Panc1 (cell line): ENCODE measurements at regions not wholly inside any gene's neighbourhood (a gene's known extent, or its start where the extent isn't known, plus 50 kb on each side); places are given as distances from the start of the nearest gene placed in this dataset.

ENCODE experiments used
- ATAC-seq: fragments of 200-7000 bp; cut with Tn5 transposase; 2 replicates; pipeline ENCODE4 v1.9.1; 2020; ENCODE audit warnings: mild to moderate bottlenecking, moderate library complexity
- BruUV-seq: library from RNA; stranded (reverse); fragments of 400-500 nt; replicated peaks from 2 replicates; lab custom pipeline; 2021; lab: Mats Ljungman, UMichigan
- CTCF ChIA-PET: fragments of 300-600 bp; sonication (Branson Sonifier 250); formaldehyde crosslinking; loops from one replicate; lab custom pipeline; 2022; ENCODE audit warnings: antibody characterized with exemption; lab: Charles Lee
- POLR2A ChIA-PET: fragments of 300-600 bp; sonication (Branson Sonifier 250); formaldehyde crosslinking; loops from one replicate; lab custom pipeline; 2022; ENCODE audit warnings: antibody characterized with exemption; lab: Charles Lee
- DNase-seq: peaks from one replicate; pipeline ENCODE4 v3.0.0-alpha.2; 2010; ENCODE audit warnings: low read depth, low spot score
- H3K27ac ChIP-seq: 2 replicates; pipeline ENCODE4 v1.5.1; 2011; ENCODE audit warnings: mild to moderate bottlenecking, low read length, inconsistent platforms
- H3K27me3 ChIP-seq: fragments of 200-500 bp; sonication (Bioruptor generic); 2 replicates; pipeline ENCODE4 v1.6.0; 2014; ENCODE audit warnings: low read length, inconsistent platforms; ENCODE audit not compliant: control insufficient read depth, insufficient read depth
- H3K36me3 ChIP-seq: fragments of 200-500 bp; sonication (Bioruptor generic); 2 replicates; pipeline ENCODE4 v1.5.1; 2014; ENCODE audit warnings: inconsistent platforms, mild to moderate bottlenecking, low read length, moderate library complexity; ENCODE audit not compliant: control insufficient read depth, insufficient read depth
- H3K4me1 ChIP-seq: 2 replicates; pipeline ENCODE4 v1.5.1; 2011; ENCODE audit warnings: inconsistent platforms, mild to moderate bottlenecking, low read length, moderate library complexity; ENCODE audit not compliant: control insufficient read depth, insufficient read depth
- H3K4me3 ChIP-seq, 2 experiments: 2 replicates each; pipeline ENCODE4 v1.5.1; 2011 to 2012; ENCODE audit warnings: low read depth in 2 of 2, low read length in 2 of 2, mild to moderate bottlenecking in 2 of 2, inconsistent platforms in 1 of 2, moderate library complexity in 1 of 2
- H3K9me3 ChIP-seq: fragments of 200-500 bp; sonication (Bioruptor generic); 2 replicates; pipeline ENCODE4 v1.5.1; 2014; ENCODE audit warnings: low read depth, mild to moderate bottlenecking, inconsistent platforms, low read length, moderate library complexity; ENCODE audit not compliant: control insufficient read depth, insufficient read depth
- POLR2AphosphoS5 ChIP-seq: IDR thresholded peaks from 2 replicates; pipeline ENCODE4 v1.6.1; 2012; ENCODE audit warnings: mild to moderate bottlenecking, low read depth, low read length, moderate library complexity
- SIN3A ChIP-seq: IDR thresholded peaks from 2 replicates; pipeline ENCODE4 v1.6.1; 2012; ENCODE audit warnings: low read depth, mild to moderate bottlenecking, low read length, moderate library complexity, borderline replicate concordance; ENCODE audit not compliant: insufficient read depth
- TCF7L2 ChIP-seq: IDR thresholded peaks from 2 replicates; pipeline ENCODE4 v1.6.1; 2011; ENCODE audit warnings: mild to moderate bottlenecking, low read depth, low read length, inconsistent platforms
- in situ Hi-C: cut with HindIII; loops from 2 replicates; pipeline ENCODE4 v1.10.0; 2016; ENCODE audit warnings: low sequenced_read_pairs, low pct_unique_long_range_greater_than_20kb
- intact Hi-C: fragments of 100-400 bp; cut with micrococcal nuclease; formaldehyde crosslinking; loops from one replicate; pipeline ENCODE4 v1.10.0; 2022; ENCODE audit not compliant: unreplicated experiment
- TF ChIP-seq, protein P1 (sequence below): fragments of 450-650 bp; IDR thresholded peaks from 2 replicates; pipeline ENCODE4 v1.5.1; 2017; ENCODE audit warnings: mild to moderate bottlenecking
- TF ChIP-seq, protein P2 (sequence below), 2 experiments: IDR thresholded peaks; 2 replicates each; pipeline ENCODE4 v1.6.1; 2011 to 2012; ENCODE audit warnings: low read depth in 2 of 2, control low read depth in 1 of 2, low read length in 1 of 2, mild to moderate bottlenecking in 1 of 2, moderate library complexity in 1 of 2; ENCODE audit not compliant: insufficient read depth in 1 of 2

DNA sequence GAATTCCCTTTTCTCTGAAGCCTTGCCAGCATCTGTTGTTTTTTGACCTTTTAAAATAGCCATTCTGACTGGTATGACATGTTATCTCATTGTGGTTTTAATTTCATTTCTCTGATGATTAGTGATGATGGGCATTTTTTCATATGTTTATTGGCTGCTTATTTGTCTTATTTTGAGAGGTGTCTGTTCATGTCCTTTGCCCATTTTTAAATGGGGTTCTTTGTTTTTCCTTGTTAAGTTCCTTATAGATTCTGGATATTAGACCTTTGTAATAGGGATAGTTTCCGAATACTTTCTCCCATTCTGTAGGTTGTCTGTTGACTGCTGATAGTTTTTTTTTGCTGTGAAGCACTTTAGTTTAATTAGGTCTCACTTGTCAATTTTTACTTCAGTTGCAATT lies 54.0 kb upstream of the C1orf185 start:
- POLR2A ChIA-PET = no interaction called here
- Histone ChIP-seq H3K27ac (no peak overlapping the region), H3K4me1 (0 out of 2 replicates have a peak, but pooled peaks cover 3% of the 10 kb centered on the region), H3K27me3 (no peaks in the 10 kb centered on the region), H3K9me3 (no peaks in the 10 kb centered on the region), H3K36me3 (no peaks in the 10 kb centered on the region), H3K4me3 (no peak overlapping the region)
- ATAC-seq (no peak), DNase-seq (no peak)
- in situ Hi-C loops = no loop called here
- no TSS peak for BruUV-seq
- no peak for TF ChIP-seq SIN3A
- TF ChIP-seq, protein P1, sequence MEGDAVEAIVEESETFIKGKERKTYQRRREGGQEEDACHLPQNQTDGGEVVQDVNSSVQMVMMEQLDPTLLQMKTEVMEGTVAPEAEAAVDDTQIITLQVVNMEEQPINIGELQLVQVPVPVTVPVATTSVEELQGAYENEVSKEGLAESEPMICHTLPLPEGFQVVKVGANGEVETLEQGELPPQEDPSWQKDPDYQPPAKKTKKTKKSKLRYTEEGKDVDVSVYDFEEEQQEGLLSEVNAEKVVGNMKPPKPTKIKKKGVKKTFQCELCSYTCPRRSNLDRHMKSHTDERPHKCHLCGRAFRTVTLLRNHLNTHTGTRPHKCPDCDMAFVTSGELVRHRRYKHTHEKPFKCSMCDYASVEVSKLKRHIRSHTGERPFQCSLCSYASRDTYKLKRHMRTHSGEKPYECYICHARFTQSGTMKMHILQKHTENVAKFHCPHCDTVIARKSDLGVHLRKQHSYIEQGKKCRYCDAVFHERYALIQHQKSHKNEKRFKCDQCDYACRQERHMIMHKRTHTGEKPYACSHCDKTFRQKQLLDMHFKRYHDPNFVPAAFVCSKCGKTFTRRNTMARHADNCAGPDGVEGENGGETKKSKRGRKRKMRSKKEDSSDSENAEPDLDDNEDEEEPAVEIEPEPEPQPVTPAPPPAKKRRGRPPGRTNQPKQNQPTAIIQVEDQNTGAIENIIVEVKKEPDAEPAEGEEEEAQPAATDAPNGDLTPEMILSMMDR = no peak
- TF ChIP-seq TCF7L2 = no peak
- no peak for TF ChIP-seq POLR2AphosphoS5
- TF ChIP-seq, protein P2, sequence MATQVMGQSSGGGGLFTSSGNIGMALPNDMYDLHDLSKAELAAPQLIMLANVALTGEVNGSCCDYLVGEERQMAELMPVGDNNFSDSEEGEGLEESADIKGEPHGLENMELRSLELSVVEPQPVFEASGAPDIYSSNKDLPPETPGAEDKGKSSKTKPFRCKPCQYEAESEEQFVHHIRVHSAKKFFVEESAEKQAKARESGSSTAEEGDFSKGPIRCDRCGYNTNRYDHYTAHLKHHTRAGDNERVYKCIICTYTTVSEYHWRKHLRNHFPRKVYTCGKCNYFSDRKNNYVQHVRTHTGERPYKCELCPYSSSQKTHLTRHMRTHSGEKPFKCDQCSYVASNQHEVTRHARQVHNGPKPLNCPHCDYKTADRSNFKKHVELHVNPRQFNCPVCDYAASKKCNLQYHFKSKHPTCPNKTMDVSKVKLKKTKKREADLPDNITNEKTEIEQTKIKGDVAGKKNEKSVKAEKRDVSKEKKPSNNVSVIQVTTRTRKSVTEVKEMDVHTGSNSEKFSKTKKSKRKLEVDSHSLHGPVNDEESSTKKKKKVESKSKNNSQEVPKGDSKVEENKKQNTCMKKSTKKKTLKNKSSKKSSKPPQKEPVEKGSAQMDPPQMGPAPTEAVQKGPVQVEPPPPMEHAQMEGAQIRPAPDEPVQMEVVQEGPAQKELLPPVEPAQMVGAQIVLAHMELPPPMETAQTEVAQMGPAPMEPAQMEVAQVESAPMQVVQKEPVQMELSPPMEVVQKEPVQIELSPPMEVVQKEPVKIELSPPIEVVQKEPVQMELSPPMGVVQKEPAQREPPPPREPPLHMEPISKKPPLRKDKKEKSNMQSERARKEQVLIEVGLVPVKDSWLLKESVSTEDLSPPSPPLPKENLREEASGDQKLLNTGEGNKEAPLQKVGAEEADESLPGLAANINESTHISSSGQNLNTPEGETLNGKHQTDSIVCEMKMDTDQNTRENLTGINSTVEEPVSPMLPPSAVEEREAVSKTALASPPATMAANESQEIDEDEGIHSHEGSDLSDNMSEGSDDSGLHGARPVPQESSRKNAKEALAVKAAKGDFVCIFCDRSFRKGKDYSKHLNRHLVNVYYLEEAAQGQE (IDR thresholded peaks at IDR 0.05; ENCODE audit: insufficient read depth in 1 of 2, low read depth in 2 of 2, low read length in 1 of 2) = no peak
- CTCF ChIA-PET = no interaction called here
- intact Hi-C loops = loop anchor here (10.0 kb wide), 1 partner anchor 273 kb away; no protein-coding TSS in a partner anchor

DNA sequence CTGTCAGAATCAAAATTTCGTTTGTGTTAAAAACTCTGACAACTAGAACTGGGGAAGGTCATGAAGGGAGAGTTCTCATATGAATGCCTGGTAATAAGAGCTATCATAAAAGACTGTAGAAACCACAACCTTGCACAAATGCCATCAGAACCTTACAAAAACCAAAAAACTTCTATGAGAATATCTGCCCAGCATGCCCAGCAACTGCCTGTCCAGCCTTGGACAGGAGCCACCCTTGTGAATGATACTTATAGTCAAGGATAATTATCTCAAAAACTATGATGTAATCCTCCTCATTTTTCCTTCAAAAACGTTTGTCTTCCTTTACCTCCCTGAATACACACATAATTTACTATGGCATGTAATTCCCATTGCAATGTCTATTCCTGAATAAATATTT lies 53.4 kb upstream of the C1orf185 start:
- H3K9me3 ChIP-seq = no peaks in the 10 kb centered on the region
- 0 out of 2 replicates have a peak, but pooled peaks cover 3% of the 10 kb centered on the region for H3K4me1 ChIP-seq
- no peaks in the 10 kb centered on the region for H3K27me3 ChIP-seq
- ATAC-seq = no peak
- TF ChIP-seq, protein P1 = no peak
- H3K36me3 ChIP-seq = no peaks in the 10 kb centered on the region
- in situ Hi-C loops (no loop called here), intact Hi-C loops (loop anchor here (10.0 kb wide), 1 partner anchor 274 kb away; no protein-coding TSS in a partner anchor)
- DNase-seq = no peak
- no peak overlapping the region for H3K27ac ChIP-seq
- BruUV-seq = no TSS peak
- ChIA-PET POLR2A (no interaction called here), CTCF (no interaction called here)
- H3K4me3 ChIP-seq = no peak overlapping the region
